GM12865 (cell line): ENCODE measurements at regions not wholly inside any gene's neighbourhood (a gene's known extent, or its start where the extent isn't known, plus 50 kb on each side); places are given as distances from the start of the nearest gene placed in this dataset.

Experiments
- DNase-seq: peaks from one replicate; pipeline ENCODE4 v3.0.0; 2010; ENCODE audit warnings: low read depth
- H3K4me3 ChIP-seq: 2 replicates; pipeline ENCODE4 v1.5.1; 2011; ENCODE audit warnings: mild to moderate bottlenecking, low read depth, low read length, control low read depth
- TF ChIP-seq, protein P1 (sequence below): IDR thresholded peaks from 2 replicates; pipeline ENCODE4 v1.5.1; 2011; ENCODE audit warnings: low read length, control low read depth, low read depth, inconsistent platforms; ENCODE audit not compliant: insufficient read depth; ENCODE audit errors: missing control alignments

DNA sequence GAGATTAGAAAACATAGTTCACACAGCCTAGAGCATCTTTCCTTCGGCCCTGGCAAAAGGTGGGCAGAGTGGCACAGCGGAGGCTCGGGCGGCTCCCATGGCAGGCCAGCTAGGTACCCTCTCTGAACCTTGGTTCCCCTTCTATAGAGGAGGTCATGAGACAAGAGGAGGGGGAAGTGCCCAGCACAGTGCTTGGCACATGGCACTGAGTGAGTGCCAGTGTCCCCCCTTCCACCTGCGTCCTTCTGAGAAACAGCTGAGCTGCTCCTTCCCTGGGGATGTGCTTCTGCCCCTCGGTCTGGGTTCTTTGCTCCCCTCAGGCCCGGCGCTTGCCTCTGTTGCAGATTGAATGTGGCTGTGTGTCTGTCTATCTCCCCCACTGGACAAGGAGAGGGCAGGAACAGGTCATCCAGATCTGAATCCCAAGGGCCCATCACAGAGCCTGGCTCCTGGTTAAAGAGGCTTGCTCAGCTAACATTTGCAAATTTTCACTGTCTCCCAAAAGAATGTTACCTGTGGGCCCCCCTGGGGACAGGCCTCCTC is 165.6 kb downstream of the USP12 start:
- no peak for DNase-seq
- TF ChIP-seq, protein P1, sequence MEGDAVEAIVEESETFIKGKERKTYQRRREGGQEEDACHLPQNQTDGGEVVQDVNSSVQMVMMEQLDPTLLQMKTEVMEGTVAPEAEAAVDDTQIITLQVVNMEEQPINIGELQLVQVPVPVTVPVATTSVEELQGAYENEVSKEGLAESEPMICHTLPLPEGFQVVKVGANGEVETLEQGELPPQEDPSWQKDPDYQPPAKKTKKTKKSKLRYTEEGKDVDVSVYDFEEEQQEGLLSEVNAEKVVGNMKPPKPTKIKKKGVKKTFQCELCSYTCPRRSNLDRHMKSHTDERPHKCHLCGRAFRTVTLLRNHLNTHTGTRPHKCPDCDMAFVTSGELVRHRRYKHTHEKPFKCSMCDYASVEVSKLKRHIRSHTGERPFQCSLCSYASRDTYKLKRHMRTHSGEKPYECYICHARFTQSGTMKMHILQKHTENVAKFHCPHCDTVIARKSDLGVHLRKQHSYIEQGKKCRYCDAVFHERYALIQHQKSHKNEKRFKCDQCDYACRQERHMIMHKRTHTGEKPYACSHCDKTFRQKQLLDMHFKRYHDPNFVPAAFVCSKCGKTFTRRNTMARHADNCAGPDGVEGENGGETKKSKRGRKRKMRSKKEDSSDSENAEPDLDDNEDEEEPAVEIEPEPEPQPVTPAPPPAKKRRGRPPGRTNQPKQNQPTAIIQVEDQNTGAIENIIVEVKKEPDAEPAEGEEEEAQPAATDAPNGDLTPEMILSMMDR = no peak
- H3K4me3 ChIP-seq = no peak overlapping the region

DNA sequence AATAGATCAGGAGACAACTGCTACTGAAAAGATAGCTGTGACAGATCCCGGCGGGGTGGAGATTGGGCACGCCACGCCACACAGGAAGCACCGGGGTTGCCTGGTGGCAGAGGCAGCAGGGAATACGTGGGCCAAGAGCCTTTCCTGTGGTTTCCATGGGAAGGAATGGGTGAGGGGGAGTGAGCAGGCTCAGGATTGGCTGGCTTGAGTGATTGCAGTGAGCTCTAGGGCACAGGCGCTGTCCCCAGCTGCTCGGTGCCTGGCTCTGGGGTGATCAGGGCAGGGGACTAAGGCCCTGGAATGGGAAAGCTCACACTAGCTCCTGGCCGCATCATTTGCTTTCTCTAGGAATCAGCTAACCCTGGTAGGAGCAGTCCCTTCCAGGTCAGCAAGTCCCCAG is 166.1 kb downstream of the USP12 start:
- DNase-seq = no peak
- TF ChIP-seq, protein P1 = no peak
- H3K4me3 ChIP-seq = no peak overlapping the region

DNA sequence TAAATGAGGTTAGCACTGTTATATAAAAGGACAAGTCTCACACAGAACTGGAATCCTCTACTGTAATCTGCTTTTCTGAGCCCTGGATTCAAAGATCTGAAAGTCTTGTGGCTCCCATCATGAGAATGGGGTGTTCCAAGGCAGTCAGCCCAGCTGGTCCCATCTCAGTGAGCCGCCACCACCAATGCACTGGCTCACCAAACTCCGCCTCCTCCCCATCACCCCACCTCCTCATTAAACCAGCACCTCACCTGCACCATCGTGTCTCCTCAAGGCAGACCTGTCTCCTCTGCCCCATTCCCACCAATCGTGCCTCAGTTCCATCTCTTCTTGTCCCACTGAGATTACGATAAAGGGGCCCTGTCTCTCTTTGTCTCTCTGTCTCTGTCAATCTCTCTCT is 166.7 kb downstream of the USP12 start:
- TF ChIP-seq, protein P1 = no peak
- no peak overlapping the region for H3K4me3 ChIP-seq
- DNase-seq = no peak

DNA sequence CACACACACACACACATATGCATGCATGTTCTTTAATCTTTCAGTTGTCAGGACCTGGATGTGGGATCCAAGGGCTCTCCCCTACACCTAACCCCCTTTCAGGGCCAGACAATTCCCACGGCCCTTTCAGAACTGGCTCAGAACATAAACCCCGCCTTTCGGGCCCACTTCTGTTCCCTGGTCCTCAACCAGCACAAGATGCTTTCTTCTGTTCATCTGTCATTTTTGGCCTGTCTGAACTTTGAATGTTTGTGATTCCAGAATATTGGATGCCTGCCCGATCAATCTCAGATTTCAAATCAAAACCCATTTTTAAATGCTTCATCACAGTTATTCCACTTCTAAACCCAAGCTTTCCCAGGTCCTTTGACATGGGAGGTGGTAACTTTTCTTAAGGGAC is 167.3 kb downstream of the USP12 start:
- TF ChIP-seq, protein P1 = no peak
- no peak overlapping the region for H3K4me3 ChIP-seq
- DNase-seq = no peak

DNA sequence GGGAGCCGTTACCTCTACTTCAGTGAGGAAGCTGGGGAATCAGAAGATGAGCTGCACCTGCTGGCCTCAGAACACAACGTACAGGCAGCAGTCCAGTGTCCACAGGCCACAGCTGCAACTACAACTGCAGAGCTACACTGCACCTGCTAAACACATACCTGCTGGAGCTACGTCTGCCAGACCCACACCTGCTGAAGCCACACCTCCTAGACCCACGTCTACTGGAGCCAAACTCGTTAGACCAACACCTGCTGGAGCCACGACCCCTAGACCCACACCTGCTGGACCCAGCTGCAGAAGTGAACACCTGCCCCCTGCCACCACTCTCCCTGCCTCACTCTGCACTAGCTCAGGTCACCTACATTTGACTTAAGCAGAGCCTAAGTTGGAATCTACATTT is 169.9 kb downstream of the USP12 start:
- TF ChIP-seq, protein P1 = no peak
- no peak overlapping the region for H3K4me3 ChIP-seq
- DNase-seq = no peak

DNA sequence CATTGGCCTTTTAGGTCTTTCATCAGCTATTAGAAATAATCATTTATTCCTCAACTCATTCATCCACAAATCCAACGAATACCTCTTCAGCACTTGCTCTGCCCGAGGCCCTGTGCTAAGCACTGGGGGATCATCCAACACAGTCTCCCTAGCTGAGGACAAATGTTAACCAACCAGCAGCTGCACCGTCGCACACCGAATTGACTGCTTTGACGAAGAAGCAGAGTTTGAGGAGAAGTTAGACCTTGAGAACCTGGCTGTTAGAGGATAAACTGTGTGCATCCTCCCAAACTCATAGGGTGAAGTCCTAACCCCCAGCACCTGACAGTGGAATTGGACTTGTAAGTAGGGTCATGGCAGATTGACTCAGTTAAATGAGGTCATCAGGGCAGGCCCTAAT is 170.9 kb downstream of the USP12 start:
- TF ChIP-seq, protein P1 = no peak
- DNase-seq = no peak
- no peak overlapping the region for H3K4me3 ChIP-seq

DNA sequence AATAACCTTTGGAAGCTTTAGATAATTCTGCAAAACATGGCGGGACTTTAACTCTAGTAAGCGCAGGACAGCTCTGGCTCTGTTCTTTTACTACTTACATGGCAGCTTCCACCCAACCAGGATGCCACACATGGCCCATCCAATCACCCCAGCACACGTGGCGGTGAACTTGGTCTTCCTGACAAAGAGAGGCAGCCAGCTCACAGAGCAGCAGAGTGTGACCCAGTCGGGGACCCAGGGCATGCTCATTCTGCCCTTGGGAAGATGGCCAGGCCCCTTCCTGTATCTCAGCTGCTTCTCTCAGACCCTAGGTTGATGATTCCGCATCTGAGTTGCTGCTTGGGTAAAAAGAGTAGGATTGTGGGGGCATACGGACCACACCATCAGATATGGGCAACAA is 172.1 kb downstream of the USP12 start:
- TF ChIP-seq, protein P1 = no peak
- no peak for DNase-seq
- no peak overlapping the region for H3K4me3 ChIP-seq
